ENCODE measurements at regions not wholly inside any gene's neighbourhood (a gene's known extent, or its start where the extent isn't known, plus 50 kb on each side); places are given as distances from the start of the nearest gene placed in this dataset.

- DNase-seq (ENCODE audit: low read depth in 4 of 4, low spot score in 1 of 4): no peak
These were observed 136.6 kb downstream of the RNF152 start for GRCh38 chr18:61756244-61756643.

- DNase-seq (ENCODE audit: low read depth in 4 of 4, low spot score in 1 of 4): no peak
These were observed 137.3 kb downstream of the RNF152 start for GRCh38 chr18:61755555-61755954.

- no peak for DNase-seq (ENCODE audit: low read depth in 4 of 4, low spot score in 1 of 4)
These were observed 138.7 kb downstream of the RNF152 start for GRCh38 chr18:61754039-61754583.

- DNase-seq (ENCODE audit: low read depth in 4 of 4, low spot score in 1 of 4): no peak
These were observed 139.4 kb downstream of the RNF152 start for GRCh38 chr18:61753373-61753772.

GRCh38 chr18:61752973-61753372, 139.8 kb downstream of the RNF152 start:
- DNase-seq (ENCODE audit: low read depth in 4 of 4, low spot score in 1 of 4): no peak

- DNase-seq (ENCODE audit: low read depth in 4 of 4, low spot score in 1 of 4): no peak
These were observed 141.8 kb downstream of the RNF152 start for GRCh38 chr18:61750840-61751668.

GRCh38 chr18:61749546-61749945, 143.3 kb downstream of the RNF152 start:
- no peak for DNase-seq (ENCODE audit: low read depth in 4 of 4, low spot score in 1 of 4)

GRCh38 chr18:61749031-61749430, 143.8 kb downstream of the RNF152 start:
- no peak for DNase-seq (ENCODE audit: low read depth in 4 of 4, low spot score in 1 of 4)

- no peak for DNase-seq (ENCODE audit: low read depth in 4 of 4, low spot score in 1 of 4)
These were observed 144.8 kb downstream of the RNF152 start for GRCh38 chr18:61748004-61748403.

GRCh38 chr18:61743775-61744531, 148.9 kb downstream of the RNF152 start:
- DNase-seq (ENCODE audit: low read depth in 4 of 4, low spot score in 1 of 4): no peak

GRCh38 chr18:61742565-61743429, 150.0 kb downstream of the RNF152 start:
- DNase-seq (ENCODE audit: low read depth in 4 of 4, low spot score in 1 of 4): no peak

GRCh38 chr18:61741881-61742454, 150.8 kb downstream of the RNF152 start:
- DNase-seq (ENCODE audit: low read depth in 4 of 4, low spot score in 1 of 4): no peak

GRCh38 chr18:61738488-61738887, 154.3 kb downstream of the RNF152 start:
- no peak for DNase-seq (ENCODE audit: low read depth in 4 of 4, low spot score in 1 of 4)

- no peak for DNase-seq (ENCODE audit: low read depth in 4 of 4, low spot score in 1 of 4)
These were observed 154.8 kb downstream of the RNF152 start for GRCh38 chr18:61738042-61738441.

GRCh38 chr18:61736133-61736532, 156.7 kb downstream of the RNF152 start:
- no peak for DNase-seq (ENCODE audit: low read depth in 4 of 4, low spot score in 1 of 4)

GRCh38 chr18:61735564-61736102, 157.2 kb downstream of the RNF152 start:
- no peak for DNase-seq (ENCODE audit: low read depth in 4 of 4, low spot score in 1 of 4)

- DNase-seq (ENCODE audit: low read depth in 4 of 4, low spot score in 1 of 4): no peak
These were observed 158.4 kb downstream of the RNF152 start for GRCh38 chr18:61734396-61734795.

GRCh38 chr18:61732854-61733253, 160.0 kb downstream of the RNF152 start:
- DNase-seq (ENCODE audit: low read depth in 4 of 4, low spot score in 1 of 4): no peak

- DNase-seq (ENCODE audit: low read depth in 4 of 4, low spot score in 1 of 4): no peak
These were observed 161.0 kb downstream of the RNF152 start for GRCh38 chr18:61731693-61732376.

GRCh38 chr18:61731178-61731577, 161.6 kb downstream of the RNF152 start:
- DNase-seq (ENCODE audit: low read depth in 4 of 4, low spot score in 1 of 4): no peak
